GM19438 (cell line): ENCODE measurements at regions not wholly inside any gene's neighbourhood (a gene's known extent, or its start where the extent isn't known, plus 50 kb on each side); places are given as distances from the start of the nearest gene placed in this dataset.
"Not testable (repeated sequence)": the region's sequence is repeated elsewhere in the genome, so short reads cannot be mapped to it uniquely, and the experiment has no call there.

Experiments used
- ATAC-seq: cut with Tn5 transposase; IDR thresholded peaks from one replicate; pipeline ENCODE4 v1.9.1; 2021; ENCODE audit warnings: low read depth; ENCODE audit not compliant: unreplicated experiment

DNA sequence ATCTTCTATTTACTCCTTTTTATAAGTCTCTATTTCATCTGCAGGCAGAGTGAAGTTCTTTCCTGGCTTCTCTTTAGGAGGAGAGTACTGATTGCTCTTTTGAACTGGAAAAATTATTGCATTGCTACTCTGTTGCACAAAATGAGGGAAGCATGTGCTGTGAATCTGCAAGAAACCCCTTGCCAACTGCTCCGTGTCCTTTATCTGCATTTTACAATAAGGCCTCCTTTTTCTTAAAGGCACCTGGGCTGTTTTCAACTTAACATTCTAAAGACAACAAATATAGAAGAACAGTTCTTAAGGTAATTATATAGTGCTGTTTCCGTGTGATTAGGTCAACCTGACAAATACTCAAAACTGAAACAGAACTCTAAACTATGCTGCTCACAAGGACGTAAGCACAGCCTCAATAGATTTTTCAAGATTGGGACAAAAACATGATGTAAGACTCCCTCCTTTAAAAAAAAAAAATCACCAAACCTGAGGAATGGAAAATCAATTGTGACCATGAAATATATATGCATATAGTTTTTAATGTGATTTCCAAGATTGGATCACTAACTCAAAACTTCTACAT, 716.6 kb upstream of the INTU start:
- no peak for ATAC-seq

- no peak for ATAC-seq
Observed at GRCh38 chr4:126916626-126917140, 716.1 kb upstream of the INTU start.

GRCh38 chr4:126922328-126922938, 710.3 kb upstream of the INTU start:
- not testable (repeated sequence) for ATAC-seq

GRCh38 chr4:126924237-126924636, 708.5 kb upstream of the INTU start:
- no peak for ATAC-seq

DNA sequence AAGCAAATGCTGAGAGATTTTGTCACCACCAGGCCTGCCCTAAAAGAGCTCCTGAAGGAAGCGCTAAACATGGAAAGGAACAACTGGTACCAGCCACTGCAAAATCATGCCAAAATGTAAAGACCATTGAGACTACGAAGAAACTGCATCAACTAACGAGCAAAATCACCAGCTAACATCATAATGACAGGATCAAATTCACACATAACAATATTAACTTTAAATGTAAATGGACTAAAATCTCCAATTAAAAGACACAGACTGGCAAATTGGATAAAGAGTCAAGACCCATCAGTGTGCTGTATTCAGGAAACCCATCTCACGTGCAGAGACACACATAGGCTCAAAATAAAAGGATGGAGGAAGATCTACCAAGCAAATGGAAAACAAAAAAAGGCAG, 702.7 kb upstream of the INTU start:
- not testable (repeated sequence) for ATAC-seq

DNA sequence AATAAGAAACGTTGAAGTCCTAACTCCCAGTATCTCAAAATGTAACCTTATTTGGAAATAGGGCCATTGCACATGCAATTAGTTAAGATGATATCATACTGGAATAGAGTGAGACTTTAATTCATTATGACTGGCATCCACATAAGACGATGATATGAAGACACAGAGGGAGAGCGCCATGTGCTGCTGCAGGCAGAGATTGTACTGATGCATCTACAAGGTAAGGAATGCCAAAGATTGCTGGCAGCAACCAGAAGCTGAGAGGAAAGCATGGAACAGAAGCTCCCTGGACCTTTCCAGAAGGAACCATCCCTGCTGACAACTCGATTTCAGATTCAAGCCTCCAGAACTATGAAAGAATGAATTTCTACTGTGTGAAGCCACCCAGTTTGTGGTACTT, 697.0 kb upstream of the INTU start:
- ATAC-seq = no peak

DNA sequence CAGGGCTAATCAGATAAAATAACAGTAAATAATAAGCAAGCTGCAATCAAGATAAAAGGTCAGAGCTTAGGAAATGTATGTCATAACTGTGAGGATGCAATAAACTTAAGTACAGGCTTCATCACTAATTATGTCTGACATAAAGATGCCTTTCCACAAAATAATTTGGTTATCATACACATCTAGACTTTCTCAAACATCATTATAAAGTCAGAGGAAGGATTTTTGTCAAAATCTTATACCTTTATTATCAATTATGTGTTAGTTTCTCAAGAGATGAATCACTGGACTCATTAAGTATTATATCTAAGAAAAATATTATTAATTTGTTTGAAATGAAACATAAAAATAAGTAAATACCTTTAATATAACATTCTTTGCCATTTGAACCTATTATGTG, 695.4 kb upstream of the INTU start:
- ATAC-seq = no peak

DNA sequence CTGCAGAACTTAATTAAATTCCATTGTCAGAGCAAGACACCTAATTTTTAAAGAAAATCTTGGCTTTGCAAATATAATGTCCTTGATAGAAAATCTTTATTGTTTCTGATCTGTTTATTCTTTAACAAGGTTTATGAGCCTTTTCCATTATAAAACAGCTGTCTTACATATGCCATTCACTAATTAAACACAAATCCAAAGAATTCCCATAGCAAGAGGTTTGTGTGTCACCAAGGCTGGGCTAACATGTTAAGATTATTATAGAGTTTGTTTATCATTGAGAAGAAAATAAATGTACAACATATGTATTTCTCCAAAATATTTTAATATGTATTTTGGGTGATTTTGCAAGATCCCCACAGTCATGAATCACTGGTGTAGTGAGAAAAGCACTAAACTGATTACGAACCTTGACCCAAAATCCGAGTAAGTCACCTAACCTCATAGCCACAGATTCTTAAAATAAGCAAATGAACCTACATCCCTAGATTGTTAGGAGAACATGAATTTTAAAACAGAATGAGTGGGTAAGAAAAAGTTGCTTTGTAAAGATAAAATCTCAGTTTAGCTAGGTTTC, 694.8 kb upstream of the INTU start:
- ATAC-seq = no peak

- no peak for ATAC-seq
Observed at GRCh38 chr4:126939401-126939800, 693.4 kb upstream of the INTU start.

- ATAC-seq = no peak
Observed at GRCh38 chr4:126947536-126947935, 685.2 kb upstream of the INTU start.

GRCh38 chr4:126954537-126955291, 678.0 kb upstream of the INTU start:
- no peak for ATAC-seq

- no peak for ATAC-seq
Observed at GRCh38 chr4:126955292-126956183, 677.2 kb upstream of the INTU start.

DNA sequence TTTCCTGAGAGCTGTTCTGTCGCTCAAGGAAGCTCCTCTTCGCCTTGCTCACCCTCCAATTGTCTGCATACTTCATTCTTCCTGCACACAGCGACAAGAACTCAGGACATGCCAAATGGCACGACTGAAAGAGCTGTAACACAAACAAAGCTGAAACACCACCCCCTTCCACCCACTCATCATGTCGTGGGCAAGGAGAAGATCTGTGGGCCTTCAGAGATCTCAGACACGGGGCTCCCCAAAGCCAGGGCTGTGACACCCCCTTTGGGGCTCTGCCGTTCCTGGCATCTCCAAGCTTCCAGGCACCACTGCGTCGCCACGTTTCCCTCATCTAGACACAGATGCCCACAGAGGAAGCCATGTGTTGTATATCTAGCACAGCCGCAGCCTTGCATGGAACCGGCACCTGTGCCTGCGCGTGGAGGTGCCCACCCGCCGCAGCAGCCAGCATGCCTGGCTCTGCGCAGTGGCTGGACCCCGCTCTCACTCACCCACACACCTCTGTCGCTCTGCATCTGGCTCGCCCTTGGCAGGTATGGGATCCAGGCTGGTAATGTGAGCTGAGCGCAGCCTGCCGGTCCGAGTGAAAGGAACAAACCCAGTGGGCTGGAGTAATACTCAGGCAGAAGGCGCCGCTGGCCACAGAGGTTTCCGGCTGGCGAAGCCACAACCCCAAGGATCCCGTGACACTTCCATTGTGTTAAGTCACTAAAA, 676.4 kb upstream of the INTU start:
- no peak for ATAC-seq

- no peak for ATAC-seq
Observed at GRCh38 chr4:126957556-126957955, 675.2 kb upstream of the INTU start.

DNA sequence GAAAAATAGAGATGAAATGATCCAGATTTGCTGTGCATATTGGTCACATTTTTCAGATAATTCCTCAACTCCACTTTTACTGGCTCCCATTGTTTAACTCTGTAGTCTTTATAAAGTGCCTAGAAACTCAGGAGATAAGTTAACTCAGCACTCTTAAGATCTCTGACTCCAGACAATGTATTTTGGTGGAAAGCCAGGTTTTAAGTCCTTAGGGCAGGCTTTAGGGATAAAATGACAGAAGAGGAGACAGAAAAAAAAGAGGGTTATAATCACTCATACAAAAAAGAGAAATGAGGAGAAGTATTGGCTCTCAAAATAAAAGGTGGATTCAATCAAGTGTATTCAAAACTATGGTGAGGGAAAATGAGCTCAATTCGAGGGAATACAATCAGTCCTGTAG, 674.8 kb upstream of the INTU start:
- ATAC-seq = no peak

DNA sequence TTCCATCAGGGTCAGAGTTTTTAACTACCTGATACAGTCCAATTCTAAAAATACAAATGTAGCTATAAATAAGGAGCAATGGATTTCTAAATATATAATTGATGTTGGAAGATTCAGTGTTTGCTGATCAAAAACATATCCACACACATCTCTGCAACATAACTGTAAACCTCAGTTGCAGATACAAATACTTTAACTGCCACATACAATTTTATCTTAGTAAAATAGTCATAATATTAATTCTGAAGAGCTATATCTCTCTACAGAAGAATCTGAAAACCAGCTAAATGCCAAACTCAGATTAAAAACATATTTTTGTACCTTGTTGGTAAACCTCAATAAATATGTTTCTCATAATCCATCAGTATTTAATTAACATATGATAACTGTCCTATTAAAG, 674.3 kb upstream of the INTU start:
- no peak for ATAC-seq

- no peak for ATAC-seq
Observed at GRCh38 chr4:126959056-126959745, 673.6 kb upstream of the INTU start.

DNA sequence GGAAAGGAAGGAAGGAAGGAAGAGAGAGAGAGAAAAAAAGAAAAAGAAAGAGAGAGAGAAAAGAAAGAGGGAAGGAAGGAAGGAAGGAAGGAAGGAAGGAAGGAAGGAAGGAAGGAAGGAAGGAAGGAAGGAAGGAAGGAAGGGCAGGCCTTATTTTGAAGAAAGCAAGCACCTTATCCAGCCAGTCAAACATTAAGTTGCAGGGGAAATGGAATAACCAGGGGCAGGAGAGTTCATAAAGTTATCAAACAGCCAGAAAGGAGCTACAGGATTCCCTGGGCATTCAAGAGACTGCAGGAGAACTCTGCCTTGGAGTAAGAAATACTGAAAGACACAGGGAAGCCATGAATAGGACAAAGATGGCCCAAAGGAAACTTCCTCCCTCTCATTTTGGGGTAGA, 672.0 kb upstream of the INTU start:
- no peak for ATAC-seq

DNA sequence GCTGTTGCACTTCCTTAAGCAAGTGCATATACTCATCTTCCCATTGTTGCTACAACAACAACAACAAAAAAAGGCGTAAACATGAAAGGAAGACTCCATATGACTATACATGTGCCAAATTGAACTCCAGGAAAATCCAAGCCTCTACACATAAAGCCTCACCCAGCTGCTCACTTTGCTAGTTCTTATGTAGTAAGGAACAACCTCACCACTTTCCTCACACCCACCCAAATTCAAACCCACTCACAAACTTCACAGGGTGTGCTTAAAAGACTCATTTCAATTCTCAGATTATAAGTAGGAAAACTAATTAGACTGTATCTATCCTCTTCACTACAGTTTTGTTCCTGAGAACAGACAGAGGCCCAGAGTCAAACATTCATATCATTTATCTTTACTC, 671.1 kb upstream of the INTU start:
- ATAC-seq = no peak
